ENCODE measurements at regions not wholly inside any gene's neighbourhood (a gene's known extent, or its start where the extent isn't known, plus 50 kb on each side); places are given as distances from the start of the nearest gene placed in this dataset.

DNA sequence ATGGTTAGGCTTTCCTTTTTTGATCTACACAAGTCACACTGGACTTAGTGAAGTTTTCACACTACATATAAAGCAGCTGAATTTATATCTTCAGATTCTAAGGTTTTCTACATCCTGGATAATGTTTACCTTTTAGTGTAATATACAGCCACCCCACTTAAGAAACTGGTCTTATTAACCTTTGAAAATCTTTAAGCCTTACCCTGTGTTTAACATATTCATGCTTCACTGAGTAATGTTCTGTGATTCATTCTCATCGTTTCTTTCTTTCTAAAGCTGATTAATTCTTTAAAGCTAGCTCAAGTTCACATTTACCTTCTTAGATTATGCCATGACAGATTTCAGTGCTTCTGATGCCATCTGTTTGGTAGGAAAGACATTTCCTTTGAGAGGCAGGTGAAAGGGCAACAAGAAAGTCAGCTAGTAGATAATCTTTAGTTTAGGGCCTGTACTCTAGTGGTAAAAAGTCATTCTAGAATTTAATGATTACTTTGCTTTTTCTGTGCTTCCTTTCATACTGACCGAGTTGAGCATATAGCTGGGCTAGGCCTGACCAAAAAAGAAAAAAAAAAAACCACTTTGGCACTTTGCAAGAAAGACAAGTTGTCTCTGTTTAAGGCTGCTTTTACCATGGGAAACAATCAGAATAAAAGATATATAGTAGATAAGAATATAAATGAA, 690.9 kb upstream of the FBXO33 start:
- no peak overlapping the region for H3K4me3 Mint-ChIP-seq (ENCODE audit: unreplicated experiment)
- no peak overlapping the region for H3K27ac Mint-ChIP-seq (ENCODE audit: unreplicated experiment)
- H3K36me3 Mint-ChIP-seq (ENCODE audit: unreplicated experiment) = no peaks in the 10 kb centered on the region
- peaks cover under 1% of the 10 kb centered on the region for H3K27me3 Mint-ChIP-seq (ENCODE audit: unreplicated experiment)
- H3K9me3 Mint-ChIP-seq (ENCODE audit: unreplicated experiment) = peaks cover 2% of the 10 kb centered on the region
- peaks cover 12% of the 10 kb centered on the region for H3K4me1 Mint-ChIP-seq (ENCODE audit: low read depth, unreplicated experiment)
- DNase-seq = no peak
- TF ChIP-seq, protein P1, sequence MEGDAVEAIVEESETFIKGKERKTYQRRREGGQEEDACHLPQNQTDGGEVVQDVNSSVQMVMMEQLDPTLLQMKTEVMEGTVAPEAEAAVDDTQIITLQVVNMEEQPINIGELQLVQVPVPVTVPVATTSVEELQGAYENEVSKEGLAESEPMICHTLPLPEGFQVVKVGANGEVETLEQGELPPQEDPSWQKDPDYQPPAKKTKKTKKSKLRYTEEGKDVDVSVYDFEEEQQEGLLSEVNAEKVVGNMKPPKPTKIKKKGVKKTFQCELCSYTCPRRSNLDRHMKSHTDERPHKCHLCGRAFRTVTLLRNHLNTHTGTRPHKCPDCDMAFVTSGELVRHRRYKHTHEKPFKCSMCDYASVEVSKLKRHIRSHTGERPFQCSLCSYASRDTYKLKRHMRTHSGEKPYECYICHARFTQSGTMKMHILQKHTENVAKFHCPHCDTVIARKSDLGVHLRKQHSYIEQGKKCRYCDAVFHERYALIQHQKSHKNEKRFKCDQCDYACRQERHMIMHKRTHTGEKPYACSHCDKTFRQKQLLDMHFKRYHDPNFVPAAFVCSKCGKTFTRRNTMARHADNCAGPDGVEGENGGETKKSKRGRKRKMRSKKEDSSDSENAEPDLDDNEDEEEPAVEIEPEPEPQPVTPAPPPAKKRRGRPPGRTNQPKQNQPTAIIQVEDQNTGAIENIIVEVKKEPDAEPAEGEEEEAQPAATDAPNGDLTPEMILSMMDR (IDR thresholded peaks at IDR 0.05; ENCODE audit: partially characterized antibody, unreplicated experiment) = no peak

DNA sequence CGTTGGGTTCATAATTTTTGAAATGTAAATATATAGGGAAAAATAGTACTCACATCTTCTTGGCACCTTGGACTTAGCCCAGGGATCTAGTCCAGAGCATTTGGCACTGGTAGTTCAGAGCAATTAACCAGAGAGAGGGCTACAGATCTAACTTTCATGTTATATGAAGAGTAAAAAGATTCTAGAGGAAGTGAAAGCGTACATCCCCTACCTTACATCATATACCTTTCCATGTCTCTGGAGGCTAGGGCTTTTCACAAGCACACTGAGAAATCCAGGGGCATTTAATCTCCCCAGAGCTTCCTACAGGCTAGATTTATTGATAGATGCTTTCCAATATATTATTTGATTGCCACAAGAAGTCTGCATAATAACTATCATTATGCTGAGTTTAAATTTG, 687.5 kb upstream of the FBXO33 start:
- Mint-ChIP-seq H3K27ac (ENCODE audit: unreplicated experiment) (no peak overlapping the region), H3K9me3 (ENCODE audit: unreplicated experiment) (peaks cover 4% of the 10 kb centered on the region), H3K27me3 (ENCODE audit: unreplicated experiment) (peaks cover 1% of the 10 kb centered on the region), H3K36me3 (ENCODE audit: unreplicated experiment) (no peaks in the 10 kb centered on the region), H3K4me1 (ENCODE audit: low read depth, unreplicated experiment) (peaks cover 12% of the 10 kb centered on the region), H3K4me3 (ENCODE audit: unreplicated experiment) (no peak overlapping the region)
- DNase-seq = no peak
- TF ChIP-seq, protein P1 (IDR thresholded peaks at IDR 0.05; ENCODE audit: partially characterized antibody, unreplicated experiment) = no peak

DNA sequence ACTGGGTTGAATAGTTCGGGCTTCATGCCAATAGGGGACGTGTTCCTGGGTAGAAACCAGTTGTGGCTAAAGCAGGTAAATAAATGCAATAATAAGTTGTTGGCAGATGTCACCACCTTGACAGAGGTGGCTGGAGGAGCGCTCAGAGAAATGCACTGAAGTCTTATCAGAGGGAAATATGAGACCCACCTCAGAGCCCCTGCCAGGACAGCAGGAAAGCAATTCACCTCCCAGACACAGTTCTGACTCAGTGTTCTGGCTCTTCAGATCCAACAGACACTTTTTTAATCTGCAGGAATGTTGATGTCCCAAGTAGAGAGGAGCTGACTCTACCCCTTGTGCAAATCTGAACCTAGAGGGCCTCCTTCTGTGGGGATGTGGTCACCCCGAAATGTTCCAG, 687.1 kb upstream of the FBXO33 start:
- Mint-ChIP-seq H3K4me1 (ENCODE audit: low read depth, unreplicated experiment) (peaks cover 12% of the 10 kb centered on the region), H3K4me3 (ENCODE audit: unreplicated experiment) (no peak overlapping the region), H3K36me3 (ENCODE audit: unreplicated experiment) (no peaks in the 10 kb centered on the region), H3K9me3 (ENCODE audit: unreplicated experiment) (peaks cover 4% of the 10 kb centered on the region), H3K27ac (ENCODE audit: unreplicated experiment) (no peak overlapping the region), H3K27me3 (ENCODE audit: unreplicated experiment) (peaks cover 1% of the 10 kb centered on the region)
- TF ChIP-seq, protein P1 (IDR thresholded peaks at IDR 0.05; ENCODE audit: partially characterized antibody, unreplicated experiment) = no peak
- DNase-seq = no peak

DNA sequence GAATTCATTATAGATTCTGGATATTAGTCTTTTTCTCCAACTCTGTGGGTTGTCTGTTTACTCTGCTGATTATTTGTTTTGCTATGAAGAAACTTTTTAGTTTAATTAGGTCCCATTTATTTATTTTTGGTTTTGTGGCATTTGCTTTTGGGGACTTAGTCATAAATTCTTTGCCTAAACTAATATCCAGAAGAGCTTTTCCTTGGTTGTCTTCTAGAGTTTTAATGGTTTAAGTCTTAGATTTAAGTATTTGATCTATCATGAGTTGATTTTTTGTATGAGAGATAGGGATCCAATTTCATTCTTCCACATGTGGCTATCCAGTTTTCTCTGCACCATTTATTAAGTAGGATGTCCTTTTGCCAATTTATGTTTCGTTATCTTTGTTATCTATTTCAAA, 683.4 kb upstream of the FBXO33 start:
- Mint-ChIP-seq H3K36me3 (ENCODE audit: unreplicated experiment) (no peaks in the 10 kb centered on the region), H3K4me1 (ENCODE audit: low read depth, unreplicated experiment) (no peaks in the 10 kb centered on the region), H3K4me3 (ENCODE audit: unreplicated experiment) (no peak overlapping the region), H3K27me3 (ENCODE audit: unreplicated experiment) (peaks cover 1% of the 10 kb centered on the region), H3K27ac (ENCODE audit: unreplicated experiment) (no peak overlapping the region), H3K9me3 (ENCODE audit: unreplicated experiment) (peaks cover 2% of the 10 kb centered on the region)
- TF ChIP-seq, protein P1 (IDR thresholded peaks at IDR 0.05; ENCODE audit: partially characterized antibody, unreplicated experiment) = no peak
- no peak for DNase-seq

DNA sequence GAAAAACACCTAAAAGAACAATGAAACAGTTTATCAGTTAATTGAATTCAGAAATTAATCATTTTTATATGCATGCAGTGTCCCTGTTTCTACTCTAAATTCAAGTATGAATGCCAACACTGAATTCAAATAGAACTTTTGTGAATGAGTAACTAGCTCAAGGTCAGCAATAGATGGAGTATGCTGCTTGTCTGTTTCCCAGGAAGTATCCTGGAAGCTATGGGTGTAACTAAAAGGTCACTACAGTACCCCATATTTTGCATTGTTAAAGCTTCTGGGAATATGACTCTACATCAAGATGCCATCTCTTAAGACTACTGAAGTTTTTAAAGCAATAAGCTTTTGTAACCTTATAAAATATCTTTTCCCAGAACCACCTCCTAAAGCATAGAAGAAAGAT, 681.4 kb upstream of the FBXO33 start:
- Mint-ChIP-seq H3K36me3 (ENCODE audit: unreplicated experiment) (no peaks in the 10 kb centered on the region), H3K9me3 (ENCODE audit: unreplicated experiment) (peaks cover 2% of the 10 kb centered on the region), H3K27me3 (ENCODE audit: unreplicated experiment) (peaks cover 1% of the 10 kb centered on the region), H3K4me1 (ENCODE audit: low read depth, unreplicated experiment) (no peaks in the 10 kb centered on the region), H3K4me3 (ENCODE audit: unreplicated experiment) (no peak overlapping the region), H3K27ac (ENCODE audit: unreplicated experiment) (no peak overlapping the region)
- DNase-seq = no peak
- TF ChIP-seq, protein P1 (IDR thresholded peaks at IDR 0.05; ENCODE audit: partially characterized antibody, unreplicated experiment) = no peak

Measured in glutamatergic neuron (in vitro differentiated cells).